HFFc6 (cell line): ENCODE measurements at regions not wholly inside any gene's neighbourhood (a gene's known extent, or its start where the extent isn't known, plus 50 kb on each side); places are given as distances from the start of the nearest gene placed in this dataset.

Source experiments
- DNase-seq: peaks from one replicate; pipeline ENCODE4 v3.0.0-alpha.2; 2018
- H3K27ac Mint-ChIP-seq: 2 replicates; pipeline ENCODE4 v1.8.0; 2020; ENCODE audit warnings: mild to moderate bottlenecking, mixed read lengths
- H3K27me3 Mint-ChIP-seq: 2 replicates; pipeline ENCODE4 v1.8.0; 2021; ENCODE audit warnings: mild to moderate bottlenecking, moderate library complexity, mixed read lengths; ENCODE audit not compliant: insufficient read depth
- H3K36me3 Mint-ChIP-seq: 2 replicates; pipeline ENCODE4 v1.8.0; 2021; ENCODE audit warnings: low read depth, mixed read lengths
- H3K4me1 Mint-ChIP-seq: 2 replicates; pipeline ENCODE4 v1.8.0; 2020; ENCODE audit warnings: low read depth, mixed read lengths
- H3K4me3 Mint-ChIP-seq: 2 replicates; pipeline ENCODE4 v1.8.0; 2020; ENCODE audit warnings: mild to moderate bottlenecking, moderate library complexity, mixed read lengths
- H3K9me3 Mint-ChIP-seq: 2 replicates; pipeline ENCODE4 v1.8.0; 2020; ENCODE audit warnings: mild to moderate bottlenecking, mixed read lengths
- CTCF ChIP-seq: fragments of 200-600 bp; sonication (generic); IDR thresholded peaks from 2 replicates; pipeline ENCODE4 v1.5.0; 2021; ENCODE audit warnings: antibody characterized with exemption, mild to moderate bottlenecking

GRCh38 chr1:93744299-93744988 lies 62.8 kb upstream of the BCAR3 start:
- peaks cover 2% of the 10 kb centered on the region; the same call in 1 of the 2 replicates for H3K27me3 Mint-ChIP-seq
- H3K4me1 Mint-ChIP-seq: peaks cover 12% of the 10 kb centered on the region
- TF ChIP-seq CTCF: no peak
- 0 out of 2 replicates have a peak, but pooled peaks cover 5% of the 10 kb centered on the region for H3K9me3 Mint-ChIP-seq
- H3K4me3 Mint-ChIP-seq: no peak overlapping the region
- DNase-seq: no peak
- peaks cover 15% of the 10 kb centered on the region for H3K36me3 Mint-ChIP-seq
- H3K27ac Mint-ChIP-seq: no peak overlapping the region

GRCh38 chr1:93743465-93743864 lies 61.8 kb upstream of the BCAR3 start:
- no peak overlapping the region for H3K27ac Mint-ChIP-seq
- H3K9me3 Mint-ChIP-seq: peaks cover 7% of the 10 kb centered on the region; the same call in 1 of the 2 replicates
- peaks cover 15% of the 10 kb centered on the region for H3K36me3 Mint-ChIP-seq
- H3K27me3 Mint-ChIP-seq: peaks cover 2% of the 10 kb centered on the region; the same call in 1 of the 2 replicates
- no peak overlapping the region for H3K4me3 Mint-ChIP-seq
- no peak for TF ChIP-seq CTCF
- no peak for DNase-seq
- peaks cover 21% of the 10 kb centered on the region for H3K4me1 Mint-ChIP-seq

GRCh38 chr1:93740601-93741031 lies 59.0 kb upstream of the BCAR3 start:
- Mint-ChIP-seq H3K27ac (no peak overlapping the region; the same call in 1 of the 2 replicates), H3K4me3 (no peak overlapping the region), H3K36me3 (peaks cover 10% of the 10 kb centered on the region), H3K27me3 (peaks cover 1% of the 10 kb centered on the region; the same call in 1 of the 2 replicates), H3K4me1 (peaks cover 50% of the 10 kb centered on the region), H3K9me3 (peaks cover 11% of the 10 kb centered on the region; the same call in 1 of the 2 replicates)
- DNase-seq: no peak
- no peak for TF ChIP-seq CTCF

- no peak overlapping the region for H3K4me3 Mint-ChIP-seq
- H3K36me3 Mint-ChIP-seq: peaks cover 10% of the 10 kb centered on the region
- H3K27me3 Mint-ChIP-seq: peaks cover 1% of the 10 kb centered on the region; the same call in 1 of the 2 replicates
- no peak for DNase-seq
- no peak overlapping the region for H3K27ac Mint-ChIP-seq
- H3K9me3 Mint-ChIP-seq: peaks cover 11% of the 10 kb centered on the region; the same call in 1 of the 2 replicates
- H3K4me1 Mint-ChIP-seq: peaks cover 55% of the 10 kb centered on the region
- no peak for TF ChIP-seq CTCF
Observed at GRCh38 chr1:93740157-93740556, 58.5 kb upstream of the BCAR3 start.

GRCh38 chr1:93739472-93739871 lies 57.8 kb upstream of the BCAR3 start:
- no peak for DNase-seq
- peaks cover 10% of the 10 kb centered on the region for H3K36me3 Mint-ChIP-seq
- peaks cover 11% of the 10 kb centered on the region; the same call in 1 of the 2 replicates for H3K9me3 Mint-ChIP-seq
- no peak for TF ChIP-seq CTCF
- peaks cover 61% of the 10 kb centered on the region for H3K4me1 Mint-ChIP-seq
- H3K27me3 Mint-ChIP-seq: peaks cover 1% of the 10 kb centered on the region; the same call in 1 of the 2 replicates
- no peak overlapping the region for H3K27ac Mint-ChIP-seq
- no peak overlapping the region for H3K4me3 Mint-ChIP-seq
